PC-3 (cell line): ENCODE measurements at regions not wholly inside any gene's neighbourhood (a gene's known extent, or its start where the extent isn't known, plus 50 kb on each side); places are given as distances from the start of the nearest gene placed in this dataset.

Source experiments
- ATAC-seq: fragments of 200-7000 bp; cut with Tn5 transposase; 2 replicates; pipeline ENCODE4 v1.9.1; 2020; ENCODE audit warnings: mild to moderate bottlenecking, moderate library complexity
- BruUV-seq: library from RNA; stranded (reverse); fragments of 400-500 nt; replicated peaks from 2 replicates; lab custom pipeline; 2021; lab: Mats Ljungman, UMichigan
- CTCF ChIA-PET: fragments of 300-600 bp; sonication (Branson Sonifier 250); formaldehyde crosslinking; loops from one replicate; lab custom pipeline; 2022; ENCODE audit warnings: antibody characterized with exemption; lab: Charles Lee
- POLR2A ChIA-PET: fragments of 300-600 bp; sonication (Branson Sonifier 250); formaldehyde crosslinking; loops from one replicate; lab custom pipeline; 2022; ENCODE audit warnings: antibody characterized with exemption; ENCODE audit not compliant: unreplicated experiment; lab: Charles Lee
- DNase-seq: peaks from one replicate; pipeline ENCODE4 v3.0.0-alpha.2; 2015
- H2AFZ ChIP-seq: fragments of 300-600 bp; sonication (generic); 2 replicates; pipeline ENCODE4 v1.6.0; 2016; ENCODE audit warnings: antibody characterized with exemption, low read length
- H3F3A ChIP-seq: fragments of 300-600 bp; sonication (generic); one replicate; pipeline ENCODE4 v1.6.0; 2017; ENCODE audit warnings: antibody characterized with exemption, low read length, control low read depth, mild to moderate bottlenecking; ENCODE audit not compliant: unreplicated experiment
- H3K27ac ChIP-seq: fragments of 300-600 bp; sonication (generic); 2 replicates; pipeline ENCODE4 v1.5.1; 2016; ENCODE audit warnings: mild to moderate bottlenecking, low read length
- H3K27me3 ChIP-seq: fragments of 300-600 bp; sonication (generic); 2 replicates; pipeline ENCODE4 v1.6.1; 2016; ENCODE audit warnings: low read length, mixed read lengths
- H3K36me3 ChIP-seq: fragments of 300-600 bp; sonication (generic); 2 replicates; pipeline ENCODE4 v1.6.1; 2016; ENCODE audit warnings: low read depth, mixed run types, low read length, mixed read lengths
- H3K4me1 ChIP-seq: fragments of 300-600 bp; sonication (generic); 2 replicates; pipeline ENCODE4 v1.5.1; 2016; ENCODE audit warnings: low read length; ENCODE audit not compliant: insufficient read depth
- H3K4me2 ChIP-seq: fragments of 300-600 bp; sonication (generic); 2 replicates; pipeline ENCODE4 v1.6.0; 2016; ENCODE audit warnings: low read length
- H3K4me3 ChIP-seq: fragments of 300-600 bp; sonication (generic); 2 replicates; pipeline ENCODE4 v1.5.1; 2016; ENCODE audit warnings: mild to moderate bottlenecking, low read length, mixed read lengths
- H3K79me2 ChIP-seq: fragments of 300-600 bp; sonication (generic); 2 replicates; pipeline ENCODE4 v1.6.1; 2017; ENCODE audit warnings: low read length, mixed read lengths
- H3K9ac ChIP-seq: fragments of 300-600 bp; sonication (generic); 2 replicates; pipeline ENCODE4 v1.6.0; 2016; ENCODE audit warnings: mild to moderate bottlenecking, low read length
- H3K9me2 ChIP-seq: fragments of 300-600 bp; sonication (generic); replicated peaks from 2 replicates; pipeline ENCODE4 v1.6.1; 2016; ENCODE audit warnings: mixed run types, low read length, mixed read lengths
- H3K9me3 ChIP-seq: fragments of 300-600 bp; sonication (generic); 2 replicates; pipeline ENCODE4 v1.6.1; 2016; ENCODE audit warnings: low read length, mixed read lengths
- H4K20me1 ChIP-seq: fragments of 300-600 bp; sonication (generic); 2 replicates; pipeline ENCODE4 v1.6.1; 2016; ENCODE audit warnings: low read length, mixed read lengths
- EZH2 ChIP-seq: fragments of 300-600 bp; sonication (generic); IDR thresholded peaks from one replicate; pipeline ENCODE4 v1.6.1; 2017; ENCODE audit warnings: antibody characterized with exemption, mild to moderate bottlenecking, low read length; ENCODE audit not compliant: unreplicated experiment
- EZH2phosphoT487 ChIP-seq: fragments of 300-600 bp; sonication (generic); IDR thresholded peaks from 2 replicates; pipeline ENCODE4 v1.6.1; 2018; ENCODE audit warnings: mild to moderate bottlenecking, antibody characterized with exemption, low read length, borderline replicate concordance
- intact Hi-C: fragments of 100-400 bp; cut with micrococcal nuclease; formaldehyde crosslinking; loops from 2 replicates; pipeline ENCODE4 v1.9.0; 2023
- TF ChIP-seq, protein P1 (sequence below): fragments of 300-600 bp; sonication (generic); conservative IDR thresholded peaks from 2 replicates; pipeline ENCODE4 v1.5.1; 2017; ENCODE audit warnings: antibody characterized with exemption, low read depth, mild to moderate bottlenecking, low read length

DNA sequence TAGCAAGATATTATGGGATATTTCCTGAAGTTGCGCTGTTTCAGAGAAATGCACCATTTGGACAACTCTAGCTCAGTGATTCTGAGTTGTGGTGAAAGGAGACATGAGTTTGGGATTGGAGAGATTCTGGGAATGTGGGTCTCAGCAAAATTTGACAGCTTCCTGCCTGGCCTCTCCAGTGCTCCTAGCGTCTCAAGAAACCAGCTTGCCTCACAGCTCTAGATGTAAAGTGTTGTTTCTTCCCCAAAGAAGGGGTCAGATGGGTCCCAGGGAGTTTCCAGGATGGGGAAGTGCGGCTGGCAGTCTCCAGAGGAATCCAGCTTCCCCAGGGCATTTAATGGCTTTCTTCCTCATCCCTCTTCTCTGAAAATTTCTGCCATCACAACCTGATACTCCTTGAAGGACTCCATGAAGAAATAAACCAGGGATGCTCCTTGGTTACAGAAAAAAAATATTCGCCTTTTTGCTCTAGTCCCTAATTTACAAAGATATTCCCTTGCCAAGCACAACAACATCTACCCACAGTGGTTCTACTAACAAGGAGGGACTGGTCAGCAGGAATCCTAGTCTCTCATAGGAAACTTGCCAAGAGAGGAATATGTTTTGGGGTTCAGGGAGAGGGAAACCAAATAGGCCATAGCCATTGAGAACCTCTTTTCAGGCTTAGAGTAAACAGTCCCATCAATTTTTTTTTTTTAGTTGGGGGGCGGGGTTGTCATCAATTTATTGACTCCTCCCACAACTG is 185.4 kb upstream of the E2F8 start:
- Histone ChIP-seq H3K79me2 (no peaks in the 10 kb centered on the region), H3K27me3 (no peaks in the 10 kb centered on the region), H3K9ac (no peak overlapping the region), H3K27ac (no peak overlapping the region), H4K20me1 (no peaks in the 10 kb centered on the region), H3K36me3 (no peaks in the 10 kb centered on the region), H3K9me3 (no peaks in the 10 kb centered on the region), H3K4me1 (peaks cover 23% of the 10 kb centered on the region), H3F3A (no peaks in the 10 kb centered on the region), H3K9me2 (no peaks in the 10 kb centered on the region), H2AFZ (no peak overlapping the region), H3K4me2 (no peak overlapping the region), H3K4me3 (no peak overlapping the region)
- no peak for ATAC-seq
- no TSS peak for BruUV-seq
- CTCF ChIA-PET, result no interaction called here
- DNase-seq, result no peak
- TF ChIP-seq EZH2phosphoT487, result no peak
- TF ChIP-seq, protein P1, sequence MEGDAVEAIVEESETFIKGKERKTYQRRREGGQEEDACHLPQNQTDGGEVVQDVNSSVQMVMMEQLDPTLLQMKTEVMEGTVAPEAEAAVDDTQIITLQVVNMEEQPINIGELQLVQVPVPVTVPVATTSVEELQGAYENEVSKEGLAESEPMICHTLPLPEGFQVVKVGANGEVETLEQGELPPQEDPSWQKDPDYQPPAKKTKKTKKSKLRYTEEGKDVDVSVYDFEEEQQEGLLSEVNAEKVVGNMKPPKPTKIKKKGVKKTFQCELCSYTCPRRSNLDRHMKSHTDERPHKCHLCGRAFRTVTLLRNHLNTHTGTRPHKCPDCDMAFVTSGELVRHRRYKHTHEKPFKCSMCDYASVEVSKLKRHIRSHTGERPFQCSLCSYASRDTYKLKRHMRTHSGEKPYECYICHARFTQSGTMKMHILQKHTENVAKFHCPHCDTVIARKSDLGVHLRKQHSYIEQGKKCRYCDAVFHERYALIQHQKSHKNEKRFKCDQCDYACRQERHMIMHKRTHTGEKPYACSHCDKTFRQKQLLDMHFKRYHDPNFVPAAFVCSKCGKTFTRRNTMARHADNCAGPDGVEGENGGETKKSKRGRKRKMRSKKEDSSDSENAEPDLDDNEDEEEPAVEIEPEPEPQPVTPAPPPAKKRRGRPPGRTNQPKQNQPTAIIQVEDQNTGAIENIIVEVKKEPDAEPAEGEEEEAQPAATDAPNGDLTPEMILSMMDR, result no peak
- TF ChIP-seq EZH2, result no peak
- POLR2A ChIA-PET, result no interaction called here
- intact Hi-C loops, result no loop called here

DNA sequence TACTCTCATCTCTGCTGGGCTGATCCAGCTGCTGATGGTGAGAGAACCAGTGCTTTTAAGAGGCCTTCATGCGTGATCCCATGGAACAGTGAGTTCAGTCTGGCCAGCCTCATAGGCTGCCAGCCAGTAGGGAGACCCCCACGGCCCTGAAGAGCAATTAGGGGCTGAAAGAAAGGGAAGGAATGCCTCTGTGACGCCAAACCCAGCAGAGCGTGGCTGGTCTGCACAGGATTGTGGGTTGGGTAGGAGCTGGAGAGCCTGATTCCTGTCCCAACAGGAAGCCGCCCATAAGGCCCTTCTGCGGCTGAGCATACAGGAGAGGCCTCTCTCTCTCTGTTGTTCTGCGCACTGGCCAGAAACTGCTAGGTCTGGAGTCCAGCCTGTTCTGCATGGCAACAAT is 181.5 kb upstream of the E2F8 start:
- Histone ChIP-seq H3F3A (no peaks in the 10 kb centered on the region), H3K9ac (no peak overlapping the region), H2AFZ (no peak overlapping the region), H3K4me2 (no peak overlapping the region), H3K9me3 (no peaks in the 10 kb centered on the region), H4K20me1 (no peaks in the 10 kb centered on the region), H3K4me1 (peaks cover 12% of the 10 kb centered on the region; the same call in 1 of the 2 replicates), H3K79me2 (no peaks in the 10 kb centered on the region), H3K36me3 (no peaks in the 10 kb centered on the region), H3K9me2 (no peaks in the 10 kb centered on the region), H3K4me3 (no peak overlapping the region), H3K27me3 (no peaks in the 10 kb centered on the region), H3K27ac (no peak overlapping the region)
- intact Hi-C loops, result no loop called here
- no peak for DNase-seq
- TF ChIP-seq, protein P1, result no peak
- TF ChIP-seq EZH2phosphoT487 (no peak), EZH2 (no peak)
- ChIA-PET CTCF (no interaction called here), POLR2A (no interaction called here)
- no peak for ATAC-seq
- BruUV-seq, result no TSS peak

DNA sequence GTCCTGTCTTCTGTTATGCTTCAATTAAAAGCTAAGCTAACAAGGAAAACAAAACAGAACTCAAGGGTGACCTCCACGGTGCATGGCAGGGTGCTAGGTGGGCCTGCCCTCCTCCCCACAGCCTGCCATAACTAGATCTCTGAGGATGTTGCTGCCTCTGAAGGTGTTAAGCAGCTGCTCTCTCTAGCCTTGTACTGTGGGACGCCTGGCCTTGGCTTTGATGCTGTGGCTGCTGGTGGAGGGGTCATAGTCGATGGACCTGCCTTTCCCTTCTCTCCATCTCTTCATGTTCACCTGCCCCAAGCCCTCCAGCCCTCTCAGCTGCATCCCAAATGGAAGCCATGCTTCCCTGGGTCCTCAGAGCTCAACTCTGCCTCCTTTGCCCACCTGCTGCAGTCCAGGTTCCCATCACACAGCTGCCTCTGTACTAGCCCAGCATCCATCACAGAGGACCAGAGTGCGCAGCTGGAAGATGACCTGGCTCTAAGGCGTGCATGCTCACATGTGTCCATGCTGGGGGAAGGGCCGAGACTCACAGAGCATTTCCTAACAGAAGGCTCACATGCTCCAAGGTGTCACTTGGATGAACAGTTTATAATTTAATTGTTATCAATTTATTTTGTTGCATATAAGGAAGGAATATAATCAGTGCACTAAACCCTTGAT is 180.3 kb upstream of the E2F8 start:
- no peak for DNase-seq
- no peak overlapping the region for H2AFZ ChIP-seq
- H3K4me2 ChIP-seq, result no peak overlapping the region
- no peak overlapping the region for H3K4me3 ChIP-seq
- BruUV-seq, result no TSS peak
- H3F3A ChIP-seq, result no peaks in the 10 kb centered on the region
- no peaks in the 10 kb centered on the region for H3K27me3 ChIP-seq
- no peak for ATAC-seq
- H3K9me3 ChIP-seq, result no peaks in the 10 kb centered on the region
- H3K9ac ChIP-seq, result no peak overlapping the region
- H3K27ac ChIP-seq, result no peak overlapping the region
- no peaks in the 10 kb centered on the region for H3K79me2 ChIP-seq
- H3K4me1 ChIP-seq, result peaks cover 12% of the 10 kb centered on the region; the same call in 1 of the 2 replicates
- H4K20me1 ChIP-seq, result no peaks in the 10 kb centered on the region
- ChIA-PET CTCF (no interaction called here), POLR2A (no interaction called here)
- H3K9me2 ChIP-seq, result no peaks in the 10 kb centered on the region
- TF ChIP-seq EZH2phosphoT487, result no peak
- TF ChIP-seq, protein P1, result no peak
- no peak for TF ChIP-seq EZH2
- no peaks in the 10 kb centered on the region for H3K36me3 ChIP-seq
- intact Hi-C loops, result no loop called here
